Skeletal muscle cell (primary cell): ENCODE measurements at regions not wholly inside any gene's neighbourhood (a gene's known extent, or its start where the extent isn't known, plus 50 kb on each side); places are given as distances from the start of the nearest gene placed in this dataset.

Source experiments
- DNase-seq: peaks from one replicate; pipeline ENCODE4 v3.0.0-alpha.2; 2010; ENCODE audit warnings: low read depth
- H3K4me3 ChIP-seq: 2 replicates; pipeline ENCODE4 v1.5.1; 2011; ENCODE audit warnings: low read depth, mild to moderate bottlenecking, control low read depth, low read length, moderate library complexity

GRCh38 chr20:60431349-60431748 is 473.1 kb downstream of the CDH26 start:
- no peak for DNase-seq
- H3K4me3 ChIP-seq = no peak overlapping the region

GRCh38 chr20:60437418-60437817 is 479.2 kb downstream of the CDH26 start:
- no peak overlapping the region for H3K4me3 ChIP-seq
- DNase-seq = no peak

DNA sequence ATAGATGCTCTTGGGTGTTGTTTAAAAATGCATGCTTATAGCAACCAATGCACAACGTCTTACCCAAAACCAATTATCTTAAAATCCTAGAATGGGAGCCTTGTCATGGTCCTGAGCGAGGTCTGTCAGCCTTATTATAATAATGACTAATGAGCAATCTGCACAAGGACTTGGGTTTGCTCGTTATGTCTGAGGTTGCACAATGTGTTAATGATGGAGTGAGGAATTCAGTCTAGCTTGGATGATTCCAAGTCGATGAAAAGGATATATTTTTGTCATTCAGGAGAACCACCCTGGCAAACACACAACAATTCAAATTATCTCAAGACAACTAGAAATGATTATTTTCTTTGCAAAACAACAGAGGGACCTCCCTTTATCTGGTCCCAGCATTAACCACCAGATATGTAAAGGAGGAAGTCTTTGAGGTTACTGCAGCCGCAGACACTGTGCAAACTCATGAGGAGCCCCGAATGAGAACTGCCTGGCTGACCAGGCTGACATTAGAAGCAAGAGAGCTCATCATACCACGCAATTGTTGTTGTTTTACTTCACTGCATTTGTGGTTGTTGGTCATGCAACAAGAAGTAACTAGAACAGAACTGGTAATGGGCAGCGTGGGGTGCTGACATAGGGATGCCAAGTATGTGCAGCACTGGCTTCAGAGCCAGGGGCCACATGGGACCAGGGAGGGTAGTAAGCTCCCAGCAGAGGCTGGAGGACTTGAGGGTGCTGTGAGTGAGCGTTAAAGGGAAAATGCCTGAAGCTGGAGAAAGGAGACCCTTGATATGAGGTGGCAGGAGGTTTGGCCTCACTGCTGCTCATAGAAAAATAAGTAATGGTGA is 488.3 kb downstream of the CDH26 start:
- DNase-seq = no peak
- H3K4me3 ChIP-seq = no peak overlapping the region

- H3K4me3 ChIP-seq = no peak overlapping the region
- DNase-seq = no peak
These were observed 489.5 kb downstream of the CDH26 start for GRCh38 chr20:60447703-60448102.

DNA sequence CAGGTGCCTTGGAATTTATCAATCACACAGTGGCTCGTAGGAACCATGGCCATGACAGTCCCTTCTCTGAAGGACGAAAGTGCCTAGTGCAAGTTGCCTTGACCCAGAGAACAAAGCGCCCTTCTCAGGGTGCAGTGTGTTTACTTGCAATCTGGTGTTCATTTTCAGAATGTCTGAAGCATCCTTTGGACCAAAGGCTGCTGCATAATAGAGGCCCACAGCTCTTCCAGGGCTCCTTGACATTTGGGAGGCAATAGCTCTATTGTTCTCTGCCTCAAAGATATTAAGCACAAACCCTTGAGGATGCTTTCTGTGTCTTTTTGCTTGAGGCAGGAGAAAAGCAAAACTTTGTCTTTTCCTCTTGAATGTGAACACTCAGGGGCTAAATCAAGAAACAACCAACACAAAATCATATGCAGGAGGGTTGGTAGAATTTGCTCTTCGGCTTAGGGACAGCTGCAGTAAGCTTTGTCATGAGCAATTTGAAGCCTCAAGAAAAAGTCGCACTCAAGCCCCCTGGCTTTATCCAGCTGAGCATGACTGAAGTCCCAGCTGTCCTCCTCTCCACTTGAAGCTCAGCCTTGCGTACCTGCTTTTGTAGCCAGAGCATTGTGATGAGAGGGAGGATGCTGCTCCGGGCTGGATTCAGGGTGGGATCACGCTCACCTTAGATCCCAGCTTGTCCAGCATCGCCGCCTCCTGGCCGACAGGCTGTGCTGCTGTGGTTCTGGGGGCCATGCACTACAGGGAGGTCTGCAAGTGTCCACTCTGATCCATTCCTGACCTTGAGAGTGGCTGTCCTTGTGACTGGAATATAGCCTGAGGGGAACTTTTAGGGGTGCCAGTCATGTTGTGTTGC is 495.4 kb downstream of the CDH26 start:
- no peak for DNase-seq
- H3K4me3 ChIP-seq = no peak overlapping the region

DNA sequence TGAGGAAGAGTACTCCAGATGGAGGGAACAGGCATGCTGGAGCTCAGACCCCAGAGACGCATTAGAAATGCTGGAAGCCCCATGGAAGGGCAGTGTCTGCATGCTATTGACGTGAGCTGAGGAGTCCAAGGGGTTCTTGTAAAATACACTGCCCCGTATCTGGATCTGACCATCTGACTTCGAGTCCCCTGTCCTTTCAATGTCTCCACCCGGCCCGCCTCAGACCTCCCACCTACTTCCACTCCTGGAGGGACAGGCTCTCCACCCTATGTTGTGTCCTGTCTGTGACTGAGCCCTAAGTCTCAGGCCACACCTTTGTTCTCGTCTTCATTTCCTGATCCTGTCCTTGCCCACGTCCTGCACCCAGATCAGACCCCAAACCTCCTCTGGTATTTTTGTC is 496.3 kb downstream of the CDH26 start:
- H3K4me3 ChIP-seq = no peak overlapping the region
- no peak for DNase-seq

DNA sequence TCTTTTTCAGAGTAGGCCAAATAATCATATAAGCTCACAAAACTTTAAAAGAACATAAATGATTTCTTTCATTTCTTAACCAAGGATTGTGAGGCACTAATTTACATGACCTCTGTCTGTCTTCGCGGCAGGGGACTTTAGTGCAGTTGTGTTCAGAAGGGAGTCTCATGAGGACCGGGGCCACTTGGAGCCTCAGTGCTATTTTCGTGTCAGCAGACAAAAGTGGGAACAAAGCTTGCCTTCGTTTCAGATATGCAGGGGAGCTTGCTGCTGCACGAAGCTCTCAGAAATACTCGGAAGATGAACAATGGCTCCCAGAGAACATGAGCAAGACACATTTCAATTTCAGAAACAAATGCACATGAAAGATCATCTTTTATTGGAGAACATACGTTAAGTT is 497.0 kb downstream of the CDH26 start:
- no peak for DNase-seq
- no peak overlapping the region for H3K4me3 ChIP-seq

DNA sequence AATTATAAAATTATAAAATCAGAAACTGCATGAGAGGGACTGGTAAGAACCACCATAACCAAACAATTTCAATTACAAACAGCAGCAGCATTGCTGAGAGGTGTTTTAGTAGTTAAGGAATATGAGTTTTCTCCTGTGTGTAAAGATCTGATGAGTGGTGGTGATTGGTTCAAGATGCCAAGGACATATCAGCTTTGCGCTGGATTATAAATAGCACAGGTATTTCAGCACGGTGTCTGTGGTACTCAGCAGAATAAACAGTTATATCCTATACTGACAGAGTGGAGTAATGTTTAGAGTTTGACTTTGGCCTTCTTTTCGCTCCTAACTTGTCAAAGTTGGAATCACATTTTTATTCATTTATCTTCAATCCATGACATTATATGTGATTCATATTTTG is 501.0 kb downstream of the CDH26 start:
- H3K4me3 ChIP-seq = no peak overlapping the region
- DNase-seq = no peak

GRCh38 chr20:60461993-60462392 is 503.8 kb downstream of the CDH26 start:
- DNase-seq = no peak
- no peak overlapping the region for H3K4me3 ChIP-seq

DNA sequence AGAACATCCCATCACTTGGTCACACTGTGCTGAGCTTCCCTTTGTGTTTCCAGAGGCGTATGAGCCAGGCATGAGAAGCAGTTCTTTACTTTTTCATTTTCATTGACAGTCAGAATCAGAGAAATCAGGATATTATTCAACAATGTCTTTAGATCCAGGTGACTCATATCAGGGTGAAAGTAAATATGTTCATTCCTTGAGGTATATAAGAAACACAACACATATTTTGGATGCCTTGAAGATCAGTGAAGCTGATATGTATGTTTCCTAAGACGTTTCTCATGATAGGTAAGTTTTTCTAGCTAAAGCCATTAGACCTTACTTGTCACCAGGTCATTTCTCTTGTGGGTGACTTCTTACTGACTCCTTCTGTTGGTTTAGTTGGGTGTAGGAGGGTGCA is 505.6 kb downstream of the CDH26 start:
- no peak for DNase-seq
- H3K4me3 ChIP-seq = no peak overlapping the region

GRCh38 chr20:60465439-60465838 is 507.2 kb downstream of the CDH26 start:
- DNase-seq = no peak
- H3K4me3 ChIP-seq = no peak overlapping the region

GRCh38 chr20:60465993-60466686 is 507.9 kb downstream of the CDH26 start:
- DNase-seq = no peak
- no peak overlapping the region for H3K4me3 ChIP-seq

DNA sequence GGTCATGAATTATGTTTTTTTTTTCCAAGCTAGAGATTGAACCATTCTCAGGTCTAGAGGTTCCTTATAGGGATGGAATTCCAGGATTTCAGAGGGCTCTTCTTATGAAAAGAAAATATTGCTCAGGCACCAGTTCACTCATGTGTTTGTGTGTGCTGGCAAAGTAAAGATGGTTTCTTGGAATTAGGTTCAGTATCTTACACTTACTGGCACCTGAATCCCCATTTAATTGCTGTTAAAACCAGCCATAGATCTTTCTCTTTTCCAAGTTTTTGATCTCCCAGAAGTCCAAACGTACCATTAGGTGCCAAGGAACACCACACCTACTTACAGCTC is 508.4 kb downstream of the CDH26 start:
- no peak overlapping the region for H3K4me3 ChIP-seq
- DNase-seq = no peak

GRCh38 chr20:60467078-60467477 is 508.9 kb downstream of the CDH26 start:
- no peak overlapping the region for H3K4me3 ChIP-seq
- no peak for DNase-seq

DNA sequence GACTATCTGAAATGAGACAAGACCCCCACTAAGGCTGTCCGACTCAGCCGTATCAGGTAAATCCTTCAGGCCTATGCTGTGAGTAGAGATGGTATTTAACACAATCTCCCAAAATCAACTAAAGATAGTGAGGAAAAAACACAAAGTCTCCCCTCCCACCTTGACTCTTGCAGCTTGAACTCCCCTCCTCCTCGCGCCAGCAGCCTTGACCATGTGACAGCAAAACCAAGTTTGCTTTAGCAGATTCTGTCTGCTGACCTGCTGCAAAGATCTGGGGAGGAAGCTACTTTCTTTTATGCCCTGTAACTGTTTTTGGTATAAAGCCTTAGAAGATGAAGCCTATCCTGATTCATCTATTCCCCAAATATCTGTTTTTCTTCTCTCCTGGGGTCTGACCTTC is 509.5 kb downstream of the CDH26 start:
- no peak overlapping the region for H3K4me3 ChIP-seq
- no peak for DNase-seq

DNA sequence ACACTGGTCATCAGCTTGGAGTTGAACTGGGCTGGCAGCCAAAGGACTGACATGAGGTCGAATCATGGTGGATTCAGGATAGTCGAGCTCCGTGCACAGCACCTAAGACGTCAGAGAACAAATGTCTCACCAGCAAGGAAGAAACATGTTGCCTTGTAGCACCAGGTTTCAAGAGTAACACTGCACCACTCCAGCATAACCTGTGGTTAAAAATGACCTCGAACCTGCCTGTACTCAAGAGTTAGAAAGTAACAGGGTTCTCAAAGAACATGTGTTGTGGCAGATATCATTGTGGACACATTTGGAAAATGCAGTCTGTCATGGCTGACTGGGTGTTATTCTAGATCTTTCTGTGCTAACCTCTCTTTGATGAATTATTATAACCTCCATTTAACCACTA is 511.6 kb downstream of the CDH26 start:
- H3K4me3 ChIP-seq = no peak overlapping the region
- DNase-seq = no peak

GRCh38 chr20:60470366-60470765 is 512.1 kb downstream of the CDH26 start:
- no peak overlapping the region for H3K4me3 ChIP-seq
- DNase-seq = no peak

- no peak for DNase-seq
These were observed 515.0 kb downstream of the CDH26 start for GRCh38 chr20:60473211-60473610.

DNA sequence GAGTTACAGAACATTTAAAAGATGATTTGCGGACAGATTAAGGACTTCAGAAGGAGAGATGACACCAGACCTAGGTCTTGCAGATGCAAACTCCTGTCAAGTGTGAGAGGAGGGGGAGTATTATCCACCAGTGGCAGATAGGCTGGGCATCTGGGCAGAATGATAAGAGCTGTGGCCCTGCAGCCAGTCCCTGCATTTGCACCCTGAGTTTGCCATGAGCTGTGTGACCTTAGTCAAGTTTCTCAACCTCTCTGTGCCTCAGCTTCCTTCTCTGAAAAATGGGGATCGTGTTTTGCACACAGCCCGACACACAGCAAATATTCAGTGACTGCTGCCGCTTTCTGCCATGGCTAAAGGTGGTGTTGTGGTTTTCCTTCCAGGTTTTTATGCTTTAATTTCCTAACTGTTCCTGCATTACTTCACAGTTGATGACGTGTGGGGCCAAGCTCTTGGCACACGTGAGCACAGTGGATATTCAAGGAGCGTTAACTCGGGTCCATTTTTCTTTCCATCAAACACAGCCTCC is 516.2 kb downstream of the CDH26 start:
- no peak overlapping the region for H3K4me3 ChIP-seq
- no peak for DNase-seq

More at GRCh38 chr20:60473211-60473610, 515.0 kb downstream of the CDH26 start:
- no peak overlapping the region for H3K4me3 ChIP-seq

- no peak for DNase-seq
These were observed 517.8 kb downstream of the CDH26 start for GRCh38 chr20:60476045-60476444.

More at GRCh38 chr20:60476045-60476444, 517.8 kb downstream of the CDH26 start:
- no peak overlapping the region for H3K4me3 ChIP-seq
